ENCODE measurements at regions not wholly inside any gene's neighbourhood (a gene's known extent, or its start where the extent isn't known, plus 50 kb on each side); places are given as distances from the start of the nearest gene placed in this dataset.
A peak's percentile ranks its signal among the peaks of the same experiment; 100 is the strongest.
"Not testable (repeated sequence)": the region's sequence is repeated elsewhere in the genome, so short reads cannot be mapped to it uniquely, and the experiment has no call there.

DNA sequence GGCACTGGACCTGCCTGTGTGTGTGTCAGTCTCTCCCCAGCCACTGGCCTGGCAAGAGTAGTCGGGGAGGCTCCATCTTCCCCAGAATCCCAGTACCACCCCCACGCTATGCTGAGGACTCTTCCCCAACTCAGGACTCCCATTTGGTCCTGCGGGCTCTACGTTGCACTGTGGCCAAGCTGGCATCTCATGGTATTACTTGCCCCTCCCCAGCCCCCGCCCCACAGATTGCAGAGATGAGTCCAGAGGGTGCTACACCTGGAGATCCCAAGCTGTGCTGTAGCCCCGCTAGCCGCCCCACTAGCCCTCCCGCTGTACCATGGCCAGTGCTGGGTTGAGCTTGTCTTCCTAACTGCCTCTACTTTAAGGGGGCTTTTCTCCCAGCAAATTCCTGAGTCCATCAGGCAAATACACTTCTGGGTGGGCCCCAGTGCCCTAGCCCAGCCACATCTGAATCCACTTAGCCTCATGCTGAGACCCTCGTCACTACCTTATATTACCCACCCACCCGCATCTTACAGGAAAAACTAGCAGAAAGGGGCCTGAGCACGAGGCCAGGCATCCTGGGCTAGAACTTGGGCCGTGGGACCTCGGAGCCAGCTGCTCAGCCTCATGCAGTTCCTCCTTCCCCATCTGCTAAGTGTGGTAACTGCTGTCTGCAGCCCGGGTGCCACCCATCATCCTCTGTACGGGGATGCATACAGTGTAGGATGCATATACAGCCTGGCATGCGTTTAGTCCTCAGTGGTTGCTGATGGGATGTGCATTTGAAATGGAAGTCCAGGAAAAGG is 65.8 kb upstream of the CACUL1 start:
- H3K4me1 Mint-ChIP-seq (ENCODE audit: low read depth): no peaks in the 10 kb centered on the region
- H3K4me3 Mint-ChIP-seq: no peak overlapping the region
- no peaks in the 10 kb centered on the region for H3K9me3 Mint-ChIP-seq
- no peak overlapping the region for H3K27ac Mint-ChIP-seq
- no peaks in the 10 kb centered on the region for H3K36me3 Mint-ChIP-seq (ENCODE audit: low read depth)
- no peaks in the 10 kb centered on the region for H3K27me3 Mint-ChIP-seq (ENCODE audit: low read depth)
- no peak for DNase-seq (ENCODE audit: low spot score)

DNA sequence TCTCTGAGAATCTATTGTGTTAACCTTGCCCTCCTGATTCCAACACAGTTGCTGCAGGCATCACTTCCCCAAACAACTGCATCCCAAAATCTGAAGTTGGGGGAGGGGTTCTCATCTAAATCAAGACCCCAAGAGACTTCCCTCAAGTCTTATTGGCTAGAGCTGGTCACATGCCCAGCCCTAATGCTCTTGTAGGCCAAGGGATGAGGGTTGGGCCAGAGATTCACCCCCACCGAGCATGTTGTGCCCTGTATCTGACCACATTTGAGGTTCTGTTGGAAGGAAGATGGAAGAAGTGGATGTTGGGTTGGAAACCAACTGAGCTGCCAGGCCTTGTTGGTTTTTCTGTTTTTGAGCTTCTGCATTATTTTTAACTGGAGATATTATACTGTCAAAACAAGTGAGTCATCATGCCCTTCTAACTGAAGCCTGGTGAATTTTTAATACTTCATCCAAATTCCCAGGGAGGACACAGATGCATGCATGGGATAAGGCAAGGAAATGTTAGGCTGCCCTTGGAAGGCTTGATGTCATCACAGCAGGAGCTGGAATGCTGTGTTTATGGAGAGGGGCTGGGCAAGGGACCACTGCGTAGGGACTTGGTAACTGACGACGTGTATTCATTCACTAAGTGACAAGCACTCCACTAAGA is 68.6 kb upstream of the CACUL1 start:
- Mint-ChIP-seq H3K9me3 (no peaks in the 10 kb centered on the region), H3K4me3 (no peak overlapping the region), H3K36me3 (ENCODE audit: low read depth) (no peaks in the 10 kb centered on the region), H3K4me1 (ENCODE audit: low read depth) (no peaks in the 10 kb centered on the region), H3K27me3 (ENCODE audit: low read depth) (no peaks in the 10 kb centered on the region), H3K27ac (no peak overlapping the region)
- no peak for DNase-seq (ENCODE audit: low spot score)

GRCh38 chr10:118827053-118827452 is 72.3 kb upstream of the CACUL1 start:
- Mint-ChIP-seq H3K4me3 (no peak overlapping the region), H3K27ac (no peak overlapping the region), H3K27me3 (ENCODE audit: low read depth) (peaks cover 6% of the 10 kb centered on the region), H3K9me3 (no peaks in the 10 kb centered on the region), H3K4me1 (ENCODE audit: low read depth) (no peaks in the 10 kb centered on the region), H3K36me3 (ENCODE audit: low read depth) (no peaks in the 10 kb centered on the region)
- no peak for DNase-seq (ENCODE audit: low spot score)

GRCh38 chr10:118827466-118828155 is 72.8 kb upstream of the CACUL1 start:
- peaks cover 6% of the 10 kb centered on the region for H3K27me3 Mint-ChIP-seq (ENCODE audit: low read depth)
- no peaks in the 10 kb centered on the region for H3K9me3 Mint-ChIP-seq
- H3K27ac Mint-ChIP-seq: no peak overlapping the region
- H3K4me3 Mint-ChIP-seq: no peak overlapping the region
- DNase-seq (ENCODE audit: low spot score): no peak
- no peaks in the 10 kb centered on the region for H3K36me3 Mint-ChIP-seq (ENCODE audit: low read depth)
- no peaks in the 10 kb centered on the region for H3K4me1 Mint-ChIP-seq (ENCODE audit: low read depth)

DNA sequence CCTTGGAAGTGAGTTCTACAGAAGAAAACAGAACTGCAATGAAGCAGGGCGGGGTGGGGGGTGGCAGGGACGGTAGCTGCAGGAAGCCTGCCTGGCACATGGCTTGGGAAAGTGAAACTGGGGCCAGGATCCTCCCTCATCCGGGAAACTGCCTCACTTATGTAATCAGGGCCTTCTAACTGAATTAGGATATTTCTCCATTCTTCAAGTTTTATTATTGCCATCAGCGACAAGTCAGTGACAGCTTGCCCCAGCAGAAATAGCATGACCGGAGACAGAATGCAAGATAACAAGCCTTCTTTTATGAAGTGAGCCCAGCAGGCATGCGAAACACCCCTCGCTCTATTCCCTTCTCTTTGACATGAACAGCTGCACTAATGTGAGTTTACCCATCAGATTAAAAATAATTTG is 77.5 kb upstream of the CACUL1 start:
- Mint-ChIP-seq H3K9me3 (no peaks in the 10 kb centered on the region), H3K36me3 (ENCODE audit: low read depth) (no peaks in the 10 kb centered on the region), H3K4me3 (no peak overlapping the region), H3K27ac (no peak overlapping the region), H3K4me1 (ENCODE audit: low read depth) (no peaks in the 10 kb centered on the region), H3K27me3 (ENCODE audit: low read depth) (peaks cover 6% of the 10 kb centered on the region)
- no peak for DNase-seq (ENCODE audit: low spot score)

DNA sequence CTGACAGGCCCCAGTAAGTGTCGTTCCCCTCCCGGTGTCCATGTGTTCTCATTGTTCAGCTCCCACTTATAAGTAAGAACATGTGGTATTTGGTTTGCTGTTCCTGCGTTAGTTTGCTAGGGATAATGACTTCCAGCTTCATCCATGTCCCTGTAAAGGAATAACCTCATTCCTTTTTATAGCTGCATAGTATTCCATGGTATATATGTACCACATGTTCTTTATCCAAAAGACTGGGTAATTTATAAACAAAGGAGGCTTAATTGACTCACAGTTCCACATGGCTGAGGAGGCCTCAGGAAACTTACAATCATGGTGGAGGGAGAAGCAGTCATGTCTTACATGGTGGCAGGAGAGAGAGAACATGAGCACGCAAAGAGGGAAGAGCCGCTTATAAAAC is 79.6 kb upstream of the CACUL1 start:
- DNase-seq (ENCODE audit: low spot score); H3K27ac Mint-ChIP-seq; H3K36me3 Mint-ChIP-seq (ENCODE audit: low read depth); H3K4me1 Mint-ChIP-seq (ENCODE audit: low read depth); H3K4me3 Mint-ChIP-seq; H3K27me3 Mint-ChIP-seq (ENCODE audit: low read depth); H3K9me3 Mint-ChIP-seq: not testable (repeated sequence)

DNA sequence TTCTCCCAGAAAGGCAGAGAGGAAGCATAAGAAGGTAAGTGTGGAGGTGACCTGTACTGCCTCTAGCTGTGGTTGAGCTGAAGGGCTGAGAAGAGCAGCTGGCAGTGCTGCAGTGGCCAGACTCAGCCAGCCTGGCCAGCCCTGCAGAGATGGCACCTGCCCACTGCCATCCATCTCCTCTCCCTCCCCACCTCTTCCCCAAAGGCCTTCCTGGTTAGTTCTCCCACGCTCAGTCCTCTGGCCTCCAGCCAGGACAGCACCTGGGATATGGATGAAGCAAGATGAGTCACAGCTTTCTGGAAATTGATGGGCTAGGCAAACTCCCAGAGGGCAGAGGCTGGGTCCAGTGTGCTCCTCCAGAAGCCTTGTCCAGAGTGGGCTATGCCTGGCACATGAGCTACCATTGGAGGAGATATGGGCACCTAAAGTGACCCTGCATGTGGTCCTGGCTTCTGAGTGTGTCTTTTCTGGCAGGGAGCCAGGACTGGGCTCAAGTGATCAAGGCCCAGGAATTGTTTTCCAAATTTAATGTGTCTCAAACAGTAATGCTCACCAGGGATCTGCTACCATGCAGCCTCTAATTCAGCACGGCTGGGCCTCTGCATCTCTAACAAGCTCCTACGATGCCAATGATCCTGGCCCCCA is 81.0 kb upstream of the CACUL1 start:
- no peaks in the 10 kb centered on the region for H3K36me3 Mint-ChIP-seq (ENCODE audit: low read depth)
- no peak overlapping the region for H3K4me3 Mint-ChIP-seq
- H3K4me1 Mint-ChIP-seq (ENCODE audit: low read depth): peaks cover 6% of the 10 kb centered on the region
- H3K27me3 Mint-ChIP-seq (ENCODE audit: low read depth): peaks cover 3% of the 10 kb centered on the region
- no peaks in the 10 kb centered on the region for H3K9me3 Mint-ChIP-seq
- H3K27ac Mint-ChIP-seq: no peak overlapping the region
- DNase-seq (ENCODE audit: low spot score): no peak

DNA sequence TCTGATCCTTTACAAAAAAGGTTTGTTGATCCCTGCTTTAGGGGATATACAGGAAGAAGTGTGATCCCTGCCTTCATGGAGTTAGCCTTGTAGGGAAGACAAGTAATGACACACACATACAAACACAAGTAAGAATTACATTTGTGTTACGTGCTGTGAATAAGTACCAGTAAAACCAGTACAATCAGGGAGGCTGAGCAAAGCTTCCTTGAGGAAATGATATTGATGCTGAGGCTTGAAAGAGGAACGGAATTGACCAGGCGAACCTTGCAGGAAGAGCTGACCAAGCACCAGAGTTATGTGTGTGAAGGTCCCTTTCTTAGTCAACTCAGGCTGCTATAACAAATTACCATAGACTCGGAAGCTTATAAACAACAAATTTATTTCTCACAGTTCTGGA is 83.6 kb upstream of the CACUL1 start:
- no peaks in the 10 kb centered on the region for H3K27me3 Mint-ChIP-seq (ENCODE audit: low read depth)
- H3K4me3 Mint-ChIP-seq: no peak overlapping the region
- no peaks in the 10 kb centered on the region for H3K36me3 Mint-ChIP-seq (ENCODE audit: low read depth)
- H3K4me1 Mint-ChIP-seq (ENCODE audit: low read depth): peaks cover 6% of the 10 kb centered on the region
- DNase-seq (ENCODE audit: low spot score): no peak
- H3K27ac Mint-ChIP-seq: no peak overlapping the region
- H3K9me3 Mint-ChIP-seq: no peaks in the 10 kb centered on the region

- peak overlapping the region; percentile 45 for H3K27ac Mint-ChIP-seq
- DNase-seq (ENCODE audit: low spot score): no peak
- peaks cover 6% of the 10 kb centered on the region for H3K4me1 Mint-ChIP-seq (ENCODE audit: low read depth)
- H3K9me3 Mint-ChIP-seq: no peaks in the 10 kb centered on the region
- H3K4me3 Mint-ChIP-seq: no peak overlapping the region
- H3K27me3 Mint-ChIP-seq (ENCODE audit: low read depth): no peaks in the 10 kb centered on the region
- no peaks in the 10 kb centered on the region for H3K36me3 Mint-ChIP-seq (ENCODE audit: low read depth)
Observed at GRCh38 chr10:118839348-118839747, 84.6 kb upstream of the CACUL1 start.

- no peaks in the 10 kb centered on the region for H3K27me3 Mint-ChIP-seq (ENCODE audit: low read depth)
- H3K4me3 Mint-ChIP-seq: no peak overlapping the region
- peaks cover 6% of the 10 kb centered on the region for H3K4me1 Mint-ChIP-seq (ENCODE audit: low read depth)
- DNase-seq (ENCODE audit: low spot score): peak; percentile 39
- H3K36me3 Mint-ChIP-seq (ENCODE audit: low read depth): no peaks in the 10 kb centered on the region
- no peaks in the 10 kb centered on the region for H3K9me3 Mint-ChIP-seq
- no peak overlapping the region for H3K27ac Mint-ChIP-seq
Observed at GRCh38 chr10:118840071-118840775, 85.5 kb upstream of the CACUL1 start.

DNA sequence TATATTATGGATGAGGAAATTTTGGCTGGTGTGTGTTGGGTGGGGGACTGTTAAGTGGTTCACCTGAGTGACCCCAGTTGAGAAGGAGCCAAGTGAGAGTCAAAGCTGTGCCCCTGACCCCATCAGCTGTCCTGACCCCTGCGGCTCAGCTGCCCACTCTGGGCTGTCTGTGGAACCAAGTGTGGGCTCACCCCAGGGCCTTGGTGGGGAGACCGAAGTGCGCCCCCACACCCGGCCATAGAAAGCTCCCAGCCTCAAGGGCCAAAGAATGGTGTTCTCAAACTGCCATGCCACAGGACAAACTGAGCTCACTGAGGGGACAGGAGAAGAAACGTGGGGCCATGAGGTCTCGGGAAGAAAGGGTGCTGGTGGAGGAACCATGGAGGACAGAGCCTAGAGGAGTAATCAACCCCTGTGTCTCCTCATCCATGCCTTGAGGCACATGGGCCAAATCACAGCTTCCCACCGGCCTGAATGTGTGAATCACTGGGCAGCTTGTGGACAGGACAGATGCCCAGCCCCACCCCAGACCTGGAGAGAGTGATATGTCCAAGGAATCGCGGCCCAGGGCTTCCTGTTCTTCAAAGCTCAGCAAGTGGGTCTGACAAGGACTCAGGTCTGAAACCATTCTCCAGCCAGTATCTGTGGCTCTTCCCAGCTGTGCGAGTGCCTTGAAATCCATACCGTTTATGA is 86.2 kb upstream of the CACUL1 start:
- no peak overlapping the region for H3K27ac Mint-ChIP-seq
- peaks cover 1% of the 10 kb centered on the region for H3K27me3 Mint-ChIP-seq (ENCODE audit: low read depth)
- no peak for DNase-seq (ENCODE audit: low spot score)
- no peak overlapping the region for H3K4me3 Mint-ChIP-seq
- H3K9me3 Mint-ChIP-seq: no peaks in the 10 kb centered on the region
- no peaks in the 10 kb centered on the region for H3K36me3 Mint-ChIP-seq (ENCODE audit: low read depth)
- H3K4me1 Mint-ChIP-seq (ENCODE audit: low read depth): peaks cover 6% of the 10 kb centered on the region

DNA sequence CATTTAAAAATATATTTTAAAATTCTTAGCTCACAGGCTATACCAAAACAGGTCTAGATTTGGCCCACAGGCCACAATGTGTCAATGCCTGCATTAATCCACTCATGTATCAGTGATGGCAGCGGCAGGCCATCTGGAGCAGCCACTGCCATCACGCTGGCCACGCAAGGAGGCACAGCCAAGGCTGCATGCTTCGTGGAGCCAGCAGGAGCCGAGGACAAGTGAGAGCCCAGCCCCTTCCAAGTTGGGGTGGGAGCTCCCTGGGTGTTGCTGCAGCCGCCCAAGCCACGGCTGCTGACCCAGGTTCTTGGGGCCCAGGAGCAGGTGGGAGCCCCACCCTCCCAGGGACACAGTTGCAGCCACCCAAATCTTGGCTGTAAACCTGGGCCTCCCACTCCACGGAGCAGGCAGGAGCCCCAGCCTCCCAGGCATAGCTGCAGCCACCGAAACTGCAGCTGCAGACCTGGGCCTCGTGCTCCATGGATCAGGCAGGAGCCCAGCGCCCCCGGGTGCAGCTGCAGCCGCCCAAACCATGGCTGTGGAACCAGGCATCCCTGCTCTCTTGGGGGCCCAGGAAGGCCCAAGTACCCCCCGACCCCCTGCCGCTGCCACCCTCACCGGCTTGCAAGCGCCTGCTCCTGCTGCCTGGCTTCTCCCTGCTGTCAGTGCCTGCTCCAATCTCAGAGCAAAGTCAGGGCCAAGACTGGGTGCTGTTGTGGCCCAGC is 87.3 kb upstream of the CACUL1 start:
- H3K27me3 Mint-ChIP-seq (ENCODE audit: low read depth): peaks cover 2% of the 10 kb centered on the region
- no peak for DNase-seq (ENCODE audit: low spot score)
- no peaks in the 10 kb centered on the region for H3K9me3 Mint-ChIP-seq
- no peak overlapping the region for H3K27ac Mint-ChIP-seq
- H3K4me3 Mint-ChIP-seq: no peak overlapping the region
- no peaks in the 10 kb centered on the region for H3K36me3 Mint-ChIP-seq (ENCODE audit: low read depth)
- H3K4me1 Mint-ChIP-seq (ENCODE audit: low read depth): peaks cover 6% of the 10 kb centered on the region
